IMR-90 (cell line): ENCODE measurements at regions not wholly inside any gene's neighbourhood (a gene's known extent, or its start where the extent isn't known, plus 50 kb on each side); places are given as distances from the start of the nearest gene placed in this dataset.

Experiments
- ATAC-seq: fragments of 200-7000 bp; cut with Tn5 transposase; 2 replicates; pipeline ENCODE4 v1.9.1; 2020; ENCODE audit warnings: low read depth, mild to moderate bottlenecking, moderate library complexity
- BruUV-seq: library from RNA; stranded (reverse); fragments of 400-500 nt; replicated peaks from 2 replicates; lab custom pipeline; 2021; lab: Mats Ljungman, UMichigan
- CTCF ChIA-PET: fragments of 300-600 bp; formaldehyde crosslinking; extraction: SDS; loops from one replicate; lab custom pipeline; 2021; ENCODE audit warnings: antibody characterized with exemption; lab: Yijun Ruan, JAX
- POLR2A ChIA-PET: fragments of 300-600 bp; sonication (Branson Sonifier 250); formaldehyde crosslinking; loops from one replicate; lab custom pipeline; 2022; ENCODE audit warnings: antibody characterized with exemption; ENCODE audit not compliant: unreplicated experiment; lab: Charles Lee
- DNase-seq: peaks from one replicate; pipeline ENCODE4 v3.0.0; 2013
- H2AFZ ChIP-seq: replicated peaks from 2 replicates; pipeline ENCODE3; 2013; ENCODE audit warnings: low read length, mild to moderate bottlenecking; ENCODE audit not compliant: poor library complexity
- H2AK5ac ChIP-seq: 2 replicates; pipeline ENCODE4 v1.6.1; 2013; ENCODE audit warnings: low read depth, low read length, inconsistent platforms
- H2AK9ac ChIP-seq: replicated peaks from 2 replicates; pipeline ENCODE3; 2013; ENCODE audit warnings: mild to moderate bottlenecking, low read depth, low read length, moderate library complexity; ENCODE audit not compliant: poor library complexity
- H2BK120ac ChIP-seq: 2 replicates; pipeline ENCODE4 v1.6.1; 2013; ENCODE audit warnings: low read depth, low read length, inconsistent platforms
- H2BK15ac ChIP-seq: 3 replicates; pipeline ENCODE4 v1.6.1; 2013; ENCODE audit warnings: low read depth, low read length, inconsistent platforms
- H2BK20ac ChIP-seq: 2 replicates; pipeline ENCODE4 v1.6.1; 2013; ENCODE audit warnings: low read depth, mild to moderate bottlenecking, inconsistent platforms, low read length, moderate library complexity
- H2BK5ac ChIP-seq: 2 replicates; pipeline ENCODE4 v1.6.1; 2013; ENCODE audit warnings: mild to moderate bottlenecking, low read depth, low read length, inconsistent platforms; ENCODE audit not compliant: poor library complexity, severe bottlenecking
- H3K14ac ChIP-seq: replicated peaks from 2 replicates; pipeline ENCODE4 v1.6.1; 2013; ENCODE audit warnings: low read depth, low read length, inconsistent platforms
- H3K18ac ChIP-seq: 2 replicates; pipeline ENCODE4 v1.6.1; 2013; ENCODE audit warnings: low read depth, low read length, control low read depth
- H3K23ac ChIP-seq: 2 replicates; pipeline ENCODE4 v1.6.1; 2013; ENCODE audit warnings: low read depth, low read length, inconsistent platforms
- H3K27ac ChIP-seq: 2 replicates; pipeline ENCODE4 v1.5.1; 2013; ENCODE audit warnings: mild to moderate bottlenecking, control low read depth, low read length; ENCODE audit not compliant: insufficient read depth
- H3K27me3 ChIP-seq: 2 replicates; pipeline ENCODE4 v1.6.1; 2013; ENCODE audit warnings: low read length; ENCODE audit not compliant: control insufficient read depth, insufficient read depth
- H3K36me3 ChIP-seq: 2 replicates; pipeline ENCODE4 v1.6.1; 2013; ENCODE audit warnings: low read length, mixed read lengths; ENCODE audit not compliant: control insufficient read depth, insufficient read depth
- H3K4ac ChIP-seq: 2 replicates; pipeline ENCODE4 v1.6.1; 2013; ENCODE audit warnings: low read depth, low read length, inconsistent platforms
- H3K4me1 ChIP-seq: 2 replicates; pipeline ENCODE4 v1.6.1; 2013; ENCODE audit warnings: low read length, mixed read lengths; ENCODE audit not compliant: control insufficient read depth, insufficient read depth
- H3K4me2 ChIP-seq: 2 replicates; pipeline ENCODE4 v1.6.1; 2013; ENCODE audit warnings: low read depth, mild to moderate bottlenecking, control low read depth, low read length, moderate library complexity
- H3K4me3 ChIP-seq: 2 replicates; pipeline ENCODE4 v1.5.1; 2013; ENCODE audit warnings: low read depth, mild to moderate bottlenecking, control low read depth, low read length, moderate library complexity; ENCODE audit not compliant: insufficient read depth
- H3K56ac ChIP-seq: 2 replicates; pipeline ENCODE4 v1.6.1; 2013; ENCODE audit warnings: low read length, inconsistent platforms; ENCODE audit not compliant: insufficient read depth; ENCODE audit errors: extremely low read depth
- H3K79me1 ChIP-seq, 2 experiments: 2 replicates each; pipeline ENCODE4 v1.6.1; 2013; ENCODE audit warnings: low read length in 2 of 2, inconsistent platforms in 1 of 2, low read depth in 1 of 2
- H3K9ac ChIP-seq: 2 replicates; pipeline ENCODE4 v1.6.1; 2013; ENCODE audit warnings: low read depth, low read length, control low read depth
- H3K9me1 ChIP-seq: 2 replicates; pipeline ENCODE4 v1.6.1; 2013; ENCODE audit warnings: low read length, inconsistent platforms; ENCODE audit not compliant: insufficient read depth
- H3K9me3 ChIP-seq: 2 replicates; pipeline ENCODE4 v1.6.1; 2013; ENCODE audit warnings: low read length; ENCODE audit not compliant: control insufficient read depth, insufficient read depth
- H4K20me1 ChIP-seq: 2 replicates; pipeline ENCODE4 v1.6.1; 2013; ENCODE audit warnings: low read length, inconsistent platforms; ENCODE audit not compliant: insufficient read depth
- H4K5ac ChIP-seq: 2 replicates; pipeline ENCODE4 v1.6.1; 2013; ENCODE audit warnings: mild to moderate bottlenecking, low read depth, low read length, control low read depth
- H4K8ac ChIP-seq, 2 experiments: 2 replicates each; pipeline ENCODE4 v1.6.1; 2013; ENCODE audit warnings: low read depth in 2 of 2, low read length in 2 of 2, control low read depth in 1 of 2, inconsistent platforms in 1 of 2
- H4K91ac ChIP-seq: 2 replicates; pipeline ENCODE4 v1.6.1; 2013; ENCODE audit warnings: low read depth, low read length, inconsistent platforms; ENCODE audit not compliant: insufficient read depth
- CEBPB ChIP-seq: IDR thresholded peaks from 2 replicates; pipeline ENCODE4 v1.6.1; 2012; ENCODE audit warnings: low read depth, low read length, improper control_type of control experiment
- CHD1 ChIP-seq: IDR thresholded peaks from 2 replicates; pipeline ENCODE4 v1.6.1; 2012; ENCODE audit warnings: low read depth, low read length, improper control_type of control experiment
- MAFK ChIP-seq: IDR thresholded peaks from 2 replicates; pipeline ENCODE4 v1.6.1; 2012; ENCODE audit warnings: low read depth, low read length, improper control_type of control experiment
- MAZ ChIP-seq: IDR thresholded peaks from 2 replicates; pipeline ENCODE4 v1.6.1; 2012; ENCODE audit warnings: low read depth, mild to moderate bottlenecking, low read length, improper control_type of control experiment, moderate library complexity, borderline replicate concordance
- RCOR1 ChIP-seq: IDR thresholded peaks from 2 replicates; pipeline ENCODE4 v1.6.1; 2012; ENCODE audit warnings: mild to moderate bottlenecking, low read length, improper control_type of control experiment; ENCODE audit not compliant: insufficient replicate concordance
- WGBS, 2 experiments: methylation state at CpG; one replicate each; pipeline versions ENCODE4 v1.1.5 to v1.1.7; 2013; ENCODE audit warnings: missing lambda C conversion rate in 2 of 2; ENCODE audit not compliant: insufficient read length in 1 of 2; ENCODE audit errors: extremely low coverage in 2 of 2; 5-methylcytosine and 5-hydroxymethylcytosine counted together
- dilution Hi-C: fragments of 300-500 bp; cut with HindIII; formaldehyde crosslinking; loops from one replicate; pipeline ENCODE4 v1.14.3; 2018; ENCODE audit warnings: low sequenced_read_pairs; ENCODE audit not compliant: unreplicated experiment
- in situ Hi-C: fragments of 300-500 bp; cut with MboI; formaldehyde crosslinking; loops from 3 replicates; pipeline ENCODE4 v1.14.3; 2019; ENCODE audit warnings: low sequenced_read_pairs, inconsistent platforms, mixed read lengths
- intact Hi-C: fragments of 100-400 bp; cut with micrococcal nuclease; formaldehyde crosslinking; loops from 2 replicates; pipeline ENCODE4 v1.10.0; 2022

- H3K4me2 ChIP-seq: no peak overlapping the region
- H3K4me1 ChIP-seq: no peaks in the 10 kb centered on the region
- no peak overlapping the region for H3K9ac ChIP-seq
- no peaks in the 10 kb centered on the region for H3K27me3 ChIP-seq
- H4K8ac ChIP-seq: no peak overlapping the region
- H2BK20ac ChIP-seq: no peak overlapping the region
- peaks cover 9% of the 10 kb centered on the region for H3K9me3 ChIP-seq
- TF ChIP-seq MAZ: no peak
- no peak for TF ChIP-seq CEBPB
- no peak for TF ChIP-seq CHD1
- no peak for TF ChIP-seq MAFK
- no peak for TF ChIP-seq RCOR1
- no peak overlapping the region for H3K56ac ChIP-seq
- H3K4ac ChIP-seq: no peak overlapping the region
- dilution Hi-C loops (no loop called here), intact Hi-C loops (no loop called here), in situ Hi-C loops (no loop called here)
- no TSS peak for BruUV-seq
- no peak overlapping the region for H3K27ac ChIP-seq
- H2AK5ac ChIP-seq: no peak overlapping the region
- no peak overlapping the region for H3K23ac ChIP-seq
- no peak overlapping the region for H4K91ac ChIP-seq
- no peak overlapping the region for H3K18ac ChIP-seq
- no peak overlapping the region for H3K4me3 ChIP-seq
- ATAC-seq (no peak), DNase-seq (no peak)
- POLR2A ChIA-PET: no interaction called here
- no peak overlapping the region for H2AK9ac ChIP-seq
- H2BK15ac ChIP-seq: no peak overlapping the region
- H3K14ac ChIP-seq: no peak overlapping the region
- no peak overlapping the region for H2BK5ac ChIP-seq
- H2BK120ac ChIP-seq: no peak overlapping the region
- no peak overlapping the region for H4K5ac ChIP-seq
- no peaks in the 10 kb centered on the region for H3K79me1 ChIP-seq
- no CpG with 5 or more reads among the region's 4 CpGs for WGBS, 2 experiments
- no peaks in the 10 kb centered on the region for H3K9me1 ChIP-seq
- H2AFZ ChIP-seq: no peak overlapping the region
- CTCF ChIA-PET: interaction anchor here (0.6 kb wide), 1 partner anchor 541 kb away, joined by 3 read pairs; no protein-coding TSS in a partner anchor
- H4K20me1 ChIP-seq: no peaks in the 10 kb centered on the region
- no peaks in the 10 kb centered on the region for H3K36me3 ChIP-seq
These were observed 101.9 kb upstream of the SLC35F3 start for GRCh38 chr1:233802611-233803010.
